ENCODE measurements at regions not wholly inside any gene's neighbourhood (a gene's known extent, or its start where the extent isn't known, plus 50 kb on each side); places are given as distances from the start of the nearest gene placed in this dataset.
A peak's percentile ranks its signal among the peaks of the same experiment; 100 is the strongest.

DNA sequence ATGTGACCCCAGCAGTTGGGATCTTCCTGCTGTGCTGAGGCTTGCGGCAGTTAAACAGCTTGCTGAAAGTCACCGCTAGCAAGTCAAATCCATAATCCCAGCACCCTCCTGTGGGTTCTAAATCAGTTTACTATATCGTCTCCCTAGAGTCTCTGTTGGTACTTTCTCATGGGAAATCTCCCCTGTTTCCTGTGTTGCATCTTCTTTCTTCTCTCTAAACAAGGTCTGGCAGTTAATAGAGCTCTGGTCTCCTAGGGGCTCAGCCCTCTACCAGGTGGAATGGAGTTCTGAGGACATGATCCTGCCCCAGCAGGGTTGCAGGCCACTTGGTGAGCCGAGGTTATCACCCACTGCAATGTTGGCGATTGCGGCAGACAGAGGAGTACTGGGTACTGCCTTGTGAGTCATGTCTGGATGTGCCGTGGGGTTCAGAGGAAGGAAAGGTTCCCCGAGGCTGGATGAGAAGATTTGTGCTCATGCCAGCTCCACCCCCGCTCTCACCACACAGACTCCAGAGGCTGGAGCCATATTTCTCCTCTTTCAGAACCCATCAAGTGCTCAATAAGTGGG, 59.4 kb upstream of the SIX2 start:
- no peak for DNase-seq (ENCODE audit: low spot score)

DNA sequence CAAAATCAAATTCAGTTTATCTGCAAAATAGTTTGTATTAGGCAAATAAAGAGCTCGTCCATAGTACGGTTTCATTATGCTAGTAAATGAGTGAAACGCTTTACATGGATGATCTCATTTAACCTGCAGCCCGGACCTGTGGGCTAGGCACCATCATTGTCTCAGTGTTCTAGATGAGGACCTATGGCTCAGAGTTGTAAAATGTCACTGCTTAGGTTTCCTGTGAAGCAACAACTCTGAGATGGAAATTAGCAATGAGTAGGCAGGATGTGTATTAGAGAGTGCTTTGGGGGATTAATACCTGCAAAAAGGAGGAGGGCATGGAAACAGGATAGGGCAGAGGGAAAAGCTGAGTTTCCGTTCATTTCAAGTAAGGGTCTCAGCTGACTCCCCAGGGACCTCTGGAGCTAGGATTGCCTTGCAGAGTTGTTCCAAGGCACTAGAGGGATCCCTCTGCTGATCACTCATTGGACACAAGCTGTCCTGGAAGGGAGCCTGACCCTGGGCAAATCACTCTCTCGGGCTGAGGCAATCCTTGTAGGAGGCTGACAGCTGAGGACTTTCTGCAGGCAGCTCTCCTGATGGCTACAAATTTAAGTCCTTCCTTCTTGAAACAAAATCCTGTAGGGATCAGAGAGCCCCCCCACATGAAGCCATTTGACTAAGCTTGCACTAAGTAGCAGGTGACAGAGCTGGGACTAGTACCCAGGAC, 58.8 kb upstream of the SIX2 start:
- peak; percentile 58 for DNase-seq (ENCODE audit: low spot score)

All from ecto neural progenitor cell (in vitro differentiated cells).